Naive thymus-derived CD4-positive, alpha-beta T cell (primary cell): ENCODE measurements at regions not wholly inside any gene's neighbourhood (a gene's known extent, or its start where the extent isn't known, plus 50 kb on each side); places are given as distances from the start of the nearest gene placed in this dataset.
"Not testable (repeated sequence)": the region's sequence is repeated elsewhere in the genome, so short reads cannot be mapped to it uniquely, and the experiment has no call there.

ENCODE experiments used
- ATAC-seq: fragments of 150-1000 bp; cut with Tn5 transposase; 2 replicates; pipeline ENCODE4 v1.10.0; 2021; ENCODE audit warnings: mild to moderate bottlenecking, moderate library complexity
- CTCF ChIA-PET: fragments of 350-600 bp; sonication (Branson Sonifier 250); formaldehyde crosslinking; loops from one replicate; lab custom pipeline; 2021; ENCODE audit warnings: antibody characterized with exemption; lab: Charles Lee
- POLR2A ChIA-PET: fragments of 350-600 bp; sonication (Branson Sonifier 250); formaldehyde crosslinking; loops from one replicate; lab custom pipeline; 2021; ENCODE audit warnings: antibody characterized with exemption, inconsistent platforms; lab: Charles Lee
- DNase-seq, 9 donors: peaks; one replicate each; pipeline versions ENCODE4 v3.0.0 to v3.0.0-alpha.2; 2020 to 2022; ENCODE audit warnings: mixed read lengths in 1 of 9
- H3K27ac ChIP-seq: one replicate; pipeline ENCODE4 v1.7.0; 2013; ENCODE audit warnings: mild to moderate bottlenecking, low read depth, low read length, moderate library complexity
- H3K27me3 ChIP-seq, 2 donors: one replicate each; pipeline ENCODE4 v1.7.0; 2013; ENCODE audit warnings: low read length in 2 of 2, mild to moderate bottlenecking in 2 of 2, moderate library complexity in 2 of 2; ENCODE audit not compliant: control insufficient read depth in 2 of 2, insufficient read depth in 2 of 2
- H3K36me3 ChIP-seq, 3 experiments: 1 replicate in 2 of 3; 2 replicates in 1 of 3; pipeline ENCODE4 v1.7.0; 2013; ENCODE audit warnings: low read length in 3 of 3, mild to moderate bottlenecking in 3 of 3, moderate library complexity in 1 of 3; ENCODE audit not compliant: insufficient read depth in 3 of 3, control insufficient read depth in 2 of 3
- H3K4me1 ChIP-seq, 2 donors: one replicate each; pipeline ENCODE4 v1.7.0; 2013; ENCODE audit warnings: low read length in 2 of 2, mild to moderate bottlenecking in 2 of 2, moderate library complexity in 1 of 2; ENCODE audit not compliant: control insufficient read depth in 2 of 2, insufficient read depth in 2 of 2
- H3K4me3 ChIP-seq: 2 replicates; pipeline ENCODE4 v1.7.0; 2013; ENCODE audit warnings: mild to moderate bottlenecking, low read length
- H3K9me3 ChIP-seq, 3 experiments: 1 replicate in 2 of 3; 2 replicates in 1 of 3; pipeline ENCODE4 v1.7.0; 2013; ENCODE audit warnings: low read length in 3 of 3; ENCODE audit not compliant: control insufficient read depth in 2 of 3
- H3K27ac Mint-ChIP-seq, 9 donors: one replicate each; pipeline ENCODE4 v1.8.0; 2020 to 2022; ENCODE audit warnings: mixed read lengths in 9 of 9, mild to moderate bottlenecking in 8 of 9, moderate library complexity in 5 of 9, inconsistent platforms in 2 of 9
- H3K27me3 Mint-ChIP-seq, 5 donors: one replicate each; pipeline ENCODE4 v1.8.0; 2021 to 2022; ENCODE audit warnings: mixed read lengths in 5 of 5, mild to moderate bottlenecking in 1 of 5
- H3K36me3 Mint-ChIP-seq, 5 donors: one replicate each; pipeline ENCODE4 v1.8.0; 2020 to 2022; ENCODE audit warnings: mixed read lengths in 5 of 5, mild to moderate bottlenecking in 3 of 5, inconsistent platforms in 1 of 5
- H3K4me1 Mint-ChIP-seq, 7 donors: one replicate each; pipeline ENCODE4 v1.8.0; 2020 to 2022; ENCODE audit warnings: mixed read lengths in 7 of 7, mild to moderate bottlenecking in 3 of 7, inconsistent platforms in 1 of 7
- H3K4me3 Mint-ChIP-seq, 10 donors: one replicate each; pipeline ENCODE4 v1.8.0; 2020 to 2022; ENCODE audit warnings: mild to moderate bottlenecking in 10 of 10, mixed read lengths in 10 of 10, moderate library complexity in 6 of 10, inconsistent platforms in 2 of 10
- H3K9me3 Mint-ChIP-seq, 11 donors: one replicate each; pipeline ENCODE4 v1.8.0; 2020 to 2022; ENCODE audit warnings: mixed read lengths in 11 of 11, mild to moderate bottlenecking in 4 of 11, inconsistent platforms in 1 of 11, moderate library complexity in 1 of 11
- intact Hi-C, 2 donors: fragments of 100-400 bp; cut with micrococcal nuclease; formaldehyde crosslinking; loops; one replicate each; pipeline ENCODE4 v1.15.1; 2023

DNA sequence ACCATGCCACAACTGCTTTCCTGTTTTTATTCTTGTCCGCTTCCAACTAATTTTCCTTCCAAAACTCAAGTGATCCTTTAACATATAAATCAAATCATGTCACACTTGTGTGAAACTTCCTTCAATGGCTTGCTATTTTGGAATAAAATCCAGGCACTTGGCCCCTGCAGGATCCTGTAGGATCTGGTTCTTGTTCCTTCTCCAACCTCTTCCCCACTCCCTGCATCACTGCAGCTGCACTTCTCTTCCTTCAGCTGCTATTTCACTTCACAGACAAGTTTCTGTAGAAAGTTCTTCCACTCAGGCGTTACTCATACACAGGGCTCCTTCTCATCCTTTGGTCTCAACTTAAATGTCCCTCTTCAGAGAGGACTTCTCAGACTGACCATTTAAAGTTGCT lies 239.7 kb upstream of the BTG1 start:
- no peaks in the 10 kb centered on the region for H3K27me3 ChIP-seq
- Mint-ChIP-seq H3K27ac (peak overlapping the region in 1 of 9 donors; percentile 38), H3K4me3 (no peak overlapping the region), H3K4me1 (peaks cover 14 to 85% (median 65%) of the 10 kb centered on the region in 7 donors), H3K9me3 (peaks cover 0 to 2% (median 0%) of the 10 kb centered on the region in 11 donors), H3K27me3 (no peaks in the 10 kb centered on the region), H3K36me3 (peaks cover 0 to 21% (median 0%) of the 10 kb centered on the region in 5 donors)
- no peaks in the 10 kb centered on the region for H3K36me3 ChIP-seq
- ChIA-PET CTCF (no interaction called here), POLR2A (interaction anchor here (1.0 to 1.9 kb wide), 3 partner anchors 8 to 239 kb away, joined by 4 to 7 read pairs (median 5); partner anchors contain the start of gene BTG1)
- H3K4me3 ChIP-seq, result no peak overlapping the region
- H3K9me3 ChIP-seq, result no peaks in the 10 kb centered on the region
- H3K4me1 ChIP-seq, result peaks cover 0 to 20% of the 10 kb centered on the region in 2 donors
- DNase-seq (no peak), ATAC-seq (no peak)
- H3K27ac ChIP-seq, result no peak overlapping the region
- intact Hi-C loops, result no loop called here

DNA sequence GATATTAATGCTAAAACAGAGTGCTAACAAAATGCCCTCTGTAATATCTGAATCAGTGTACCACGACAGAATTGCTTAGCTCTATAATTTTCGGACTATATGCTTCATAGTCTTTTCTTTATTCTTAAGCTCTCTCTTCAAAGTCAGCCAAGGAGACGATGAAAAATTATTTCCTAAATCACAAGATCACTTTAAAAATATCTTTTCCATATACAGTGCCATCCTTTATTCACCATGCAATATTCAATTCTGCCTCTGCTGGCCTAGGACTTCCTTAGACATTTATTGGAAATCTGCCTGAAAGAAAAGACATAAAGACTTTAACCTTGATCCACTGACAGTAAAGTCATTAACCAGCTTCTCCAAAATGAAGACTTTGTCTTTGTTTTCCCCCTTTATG lies 238.9 kb upstream of the BTG1 start:
- no peak for DNase-seq
- peaks cover 0 to 25% (median 0%) of the 10 kb centered on the region in 5 donors for H3K36me3 Mint-ChIP-seq
- H3K4me3 Mint-ChIP-seq, result no peak overlapping the region
- H3K9me3 Mint-ChIP-seq, result peaks cover 0 to 2% (median 0%) of the 10 kb centered on the region in 11 donors
- Histone ChIP-seq H3K4me1 (peaks cover 4 to 25% of the 10 kb centered on the region in 2 donors), H3K4me3 (no peak overlapping the region), H3K27ac (no peak overlapping the region), H3K27me3 (no peaks in the 10 kb centered on the region), H3K9me3 (no peaks in the 10 kb centered on the region), H3K36me3 (no peaks in the 10 kb centered on the region)
- intact Hi-C loops, result no loop called here
- H3K27me3 Mint-ChIP-seq, result no peaks in the 10 kb centered on the region
- CTCF ChIA-PET, result interaction anchor here (1.1 kb wide), 1 partner anchor 239 kb away, joined by 3 read pairs; the partner anchor contains the start of gene BTG1
- H3K4me1 Mint-ChIP-seq, result peaks cover 17 to 87% (median 70%) of the 10 kb centered on the region in 7 donors
- POLR2A ChIA-PET, result interaction anchor here (0.8 to 0.9 kb wide), 3 partner anchors 10 to 14 kb away, joined by 3 to 6 read pairs (median 4); no protein-coding TSS in a partner anchor
- peak overlapping the region in 1 of 9 donors; percentile 74 for H3K27ac Mint-ChIP-seq
- ATAC-seq, result no peak

DNA sequence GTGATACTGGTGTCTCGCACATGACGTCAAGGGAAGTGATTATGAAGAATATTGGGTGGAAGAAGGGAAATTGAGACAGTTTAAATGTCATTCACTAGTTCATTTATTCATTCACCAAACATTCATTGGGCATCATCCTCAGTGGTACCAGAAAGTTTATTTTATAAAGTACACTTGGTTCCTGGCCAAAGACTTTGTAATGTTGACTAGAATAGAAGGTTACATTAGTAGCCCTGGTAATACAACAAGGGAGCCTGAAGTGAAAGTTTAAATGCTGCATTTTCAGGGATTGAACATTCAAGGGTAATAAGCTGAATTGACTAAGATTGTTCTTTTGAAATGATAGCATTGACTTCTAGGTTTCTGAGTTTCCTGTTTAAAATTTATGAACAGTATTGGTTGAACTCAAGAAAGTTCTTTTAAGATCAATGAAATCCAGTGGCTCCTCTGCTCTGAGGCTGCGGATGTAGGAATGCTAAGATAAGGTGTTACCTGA lies 236.8 kb upstream of the BTG1 start:
- Histone ChIP-seq H3K4me3 (no peak overlapping the region), H3K9me3 (no peaks in the 10 kb centered on the region), H3K27ac (no peak overlapping the region), H3K27me3 (no peaks in the 10 kb centered on the region), H3K4me1 (peaks cover 8 to 45% of the 10 kb centered on the region in 2 donors), H3K36me3 (no peaks in the 10 kb centered on the region)
- Mint-ChIP-seq H3K9me3 (peaks cover 0 to 7% (median 0%) of the 10 kb centered on the region in 11 donors), H3K27ac (peak overlapping the region in 5 of 9 donors; percentile 15 to 96 (median 37)), H3K4me3 (peak overlapping the region in 2 of 10 donors; percentile 30), H3K36me3 (peaks cover 0 to 25% (median 0%) of the 10 kb centered on the region in 5 donors), H3K27me3 (no peaks in the 10 kb centered on the region), H3K4me1 (peaks cover 27 to 90% (median 79%) of the 10 kb centered on the region in 7 donors)
- intact Hi-C loops, result loop anchor here in 1 of 2 donors (1.0 kb wide), 1 partner anchor 14 kb away; no protein-coding TSS in a partner anchor
- POLR2A ChIA-PET, result interaction anchor here (0.5 to 1.7 kb wide), 2 partner anchors 16 to 307 kb away, joined by 3 to 6 read pairs; no protein-coding TSS in a partner anchor
- DNase-seq, result no peak
- ATAC-seq, result no peak
- CTCF ChIA-PET, result no interaction called here

DNA sequence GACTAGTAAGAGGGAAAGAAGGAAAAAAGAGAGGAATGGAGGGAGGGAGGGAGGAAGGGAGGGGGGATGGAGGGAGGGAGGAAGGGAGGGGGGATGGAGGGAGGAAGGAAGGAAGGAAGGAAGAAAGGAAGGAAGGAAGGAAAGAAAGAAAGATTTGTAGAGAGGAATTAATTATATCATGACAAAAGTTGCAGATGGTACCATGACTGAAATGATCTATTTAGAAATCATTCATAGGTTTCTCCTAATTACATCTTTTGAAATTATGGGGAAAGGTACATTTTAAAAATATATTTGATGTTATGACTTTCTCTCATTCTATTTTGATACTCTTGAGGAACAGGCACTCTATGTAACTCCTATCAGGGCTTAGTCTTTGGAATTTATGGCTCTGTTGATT lies 236.2 kb upstream of the BTG1 start:
- Histone ChIP-seq H3K36me3 (no peaks in the 10 kb centered on the region), H3K27ac (no peak overlapping the region), H3K9me3 (no peaks in the 10 kb centered on the region), H3K4me3 (no peak overlapping the region), H3K4me1 (peaks cover 8 to 45% of the 10 kb centered on the region in 2 donors), H3K27me3 (no peaks in the 10 kb centered on the region)
- CTCF ChIA-PET, result no interaction called here
- Mint-ChIP-seq H3K9me3 (peaks cover 0 to 7% (median 0%) of the 10 kb centered on the region in 11 donors), H3K4me1 (peaks cover 27 to 89% (median 77%) of the 10 kb centered on the region in 7 donors), H3K36me3 (peaks cover 0 to 29% (median 0%) of the 10 kb centered on the region in 5 donors), H3K27me3 (no peaks in the 10 kb centered on the region), H3K27ac (peak overlapping the region in 2 of 9 donors; percentile 54 to 96), H3K4me3 (peak overlapping the region in 1 of 10 donors; percentile 30)
- ATAC-seq (no peak), DNase-seq (no peak)
- intact Hi-C loops, result loop anchor here in 1 of 2 donors (1.0 kb wide), 1 partner anchor 14 kb away; no protein-coding TSS in a partner anchor
- POLR2A ChIA-PET, result no interaction called here

DNA sequence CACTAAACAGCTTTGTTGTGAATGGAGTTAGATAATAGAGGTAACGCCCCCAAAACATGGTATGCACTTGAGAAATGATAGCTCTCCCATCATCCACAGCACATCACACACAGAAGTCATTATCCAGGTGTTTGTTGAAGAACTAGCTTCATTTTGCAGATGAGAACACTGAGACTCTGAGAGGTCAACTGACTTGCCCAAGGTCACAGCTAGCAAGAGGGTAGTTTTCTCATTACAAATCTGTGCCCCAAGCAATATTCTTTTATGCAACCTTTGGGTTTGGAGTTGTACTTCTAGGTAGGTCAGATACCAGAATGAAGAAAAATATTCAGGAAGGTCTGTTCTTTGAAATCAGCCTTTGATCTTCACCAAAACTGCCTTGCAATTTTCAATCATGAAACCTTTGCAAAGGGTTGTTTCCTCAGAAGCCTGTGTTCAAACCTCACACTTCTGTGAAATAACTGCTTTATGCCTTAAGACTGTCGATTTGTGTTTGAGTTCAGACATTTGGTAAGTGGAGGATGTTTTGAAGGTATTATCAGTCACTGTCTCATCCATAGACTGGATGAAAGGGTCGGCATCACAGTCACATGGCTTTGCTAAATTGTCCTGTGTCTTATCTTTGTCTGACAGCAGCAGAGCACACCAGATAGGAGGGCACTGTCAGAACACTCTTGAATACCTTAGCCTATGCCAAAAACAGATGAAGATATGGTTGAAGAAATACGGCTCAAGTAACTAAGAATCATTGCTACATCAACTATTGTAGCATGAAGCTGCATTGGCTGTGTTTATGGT lies 233.2 kb upstream of the BTG1 start:
- Mint-ChIP-seq H3K36me3 (peaks cover 0 to 32% (median 0%) of the 10 kb centered on the region in 5 donors), H3K27ac (peak overlapping the region; percentile 87 to 96 (median 93)), H3K4me1 (peaks cover 31 to 91% (median 87%) of the 10 kb centered on the region in 7 donors), H3K27me3 (no peaks in the 10 kb centered on the region), H3K4me3 (peak overlapping the region; percentile 8 to 74 (median 62)), H3K9me3 (peaks cover 0 to 9% (median 0%) of the 10 kb centered on the region in 11 donors)
- H3K4me1 ChIP-seq, result peaks cover 8 to 52% of the 10 kb centered on the region in 2 donors
- no peaks in the 10 kb centered on the region for H3K36me3 ChIP-seq
- POLR2A ChIA-PET, result interaction anchor here (0.8 to 3.7 kb wide), 10 partner anchors 8 to 371 kb away, joined by 3 to 16 read pairs (median 5); partner anchors contain the start of gene BTG1
- CTCF ChIA-PET, result interaction anchor here (0.8 to 1.4 kb wide), 3 partner anchors 9 to 30 kb away, joined by 3 to 4 read pairs (median 3); no protein-coding TSS in a partner anchor
- intact Hi-C loops, result loop anchor here (1.0 to 2.0 kb wide), 4 partner anchors 14 to 24 kb away; no protein-coding TSS in a partner anchor
- DNase-seq (peak in 7 of 9 donors; percentile 44 to 73 (median 65)), ATAC-seq (peak; percentile 90)
- H3K27me3 ChIP-seq, result no peaks in the 10 kb centered on the region
- H3K27ac ChIP-seq, result peak overlapping the region; percentile 64
- no peaks in the 10 kb centered on the region for H3K9me3 ChIP-seq
- no peak overlapping the region for H3K4me3 ChIP-seq

DNA sequence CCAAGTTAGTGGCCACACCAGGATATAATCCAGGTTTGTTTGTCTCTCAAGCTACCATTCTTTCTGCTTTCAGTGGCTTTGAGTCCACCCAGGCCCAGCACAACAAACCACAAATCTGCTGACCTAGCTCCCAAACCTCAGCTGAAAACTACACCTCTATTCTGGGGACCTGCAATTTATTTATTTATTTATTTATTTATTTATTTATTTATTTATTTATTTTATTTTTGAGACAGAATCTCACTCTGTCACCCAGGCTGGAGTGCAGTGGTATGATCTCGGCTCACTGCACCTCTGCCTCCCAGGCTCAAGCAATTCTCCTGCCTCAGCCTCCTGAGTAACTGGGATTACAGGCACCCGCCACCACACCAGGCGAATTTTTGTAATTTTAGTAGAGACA lies 229.9 kb upstream of the BTG1 start:
- POLR2A ChIA-PET, result interaction anchor here (0.9 to 3.3 kb wide), 8 partner anchors 9 to 116 kb away, joined by 3 to 36 read pairs (median 7); no protein-coding TSS in a partner anchor
- Mint-ChIP-seq H3K27ac (peak overlapping the region in 7 of 9 donors; percentile 51 to 96 (median 89)), H3K36me3 (peaks cover 0 to 36% (median 0%) of the 10 kb centered on the region in 5 donors), H3K4me1 (peaks cover 28 to 79% (median 76%) of the 10 kb centered on the region in 7 donors), H3K4me3 (peak overlapping the region in 3 of 10 donors; percentile 45 to 82 (median 61))
- ATAC-seq, intact Hi-C loops, H3K9me3 Mint-ChIP-seq, H3K36me3 ChIP-seq, H3K9me3 ChIP-seq, H3K4me3 ChIP-seq, CTCF ChIA-PET, DNase-seq, H3K27ac ChIP-seq, H3K27me3 ChIP-seq, H3K27me3 Mint-ChIP-seq: not testable (repeated sequence)
- peaks cover 8 to 33% of the 10 kb centered on the region in 2 donors for H3K4me1 ChIP-seq
